NCI-H2196 (cell line): ENCODE measurements at regions not wholly inside any gene's neighbourhood (a gene's known extent, or its start where the extent isn't known, plus 50 kb on each side); places are given as distances from the start of the nearest gene placed in this dataset.
"Not testable (repeated sequence)": the region's sequence is repeated elsewhere in the genome, so short reads cannot be mapped to it uniquely, and the experiment has no call there.

Experiments
- DNase-seq: peaks from one replicate; lab custom pipeline; 2025; ENCODE audit not compliant: unreplicated experiment; lab: John Stamatoyannopoulos, UW

GRCh38 chr20:12786276-12786675 is 222.5 kb upstream of the SPTLC3 start:
- DNase-seq, result no peak

GRCh38 chr20:12788632-12789299 is 220.0 kb upstream of the SPTLC3 start:
- no peak for DNase-seq

GRCh38 chr20:12790859-12791258 is 217.9 kb upstream of the SPTLC3 start:
- DNase-seq, result no peak

- DNase-seq, result no peak
Measured at GRCh38 chr20:12798286-12798685, 210.5 kb upstream of the SPTLC3 start.

GRCh38 chr20:12808006-12808567 is 200.7 kb upstream of the SPTLC3 start:
- no peak for DNase-seq

GRCh38 chr20:12815231-12815768 is 193.5 kb upstream of the SPTLC3 start:
- DNase-seq, result no peak

GRCh38 chr20:12815778-12816408 is 192.9 kb upstream of the SPTLC3 start:
- DNase-seq, result no peak

- no peak for DNase-seq
Measured at GRCh38 chr20:12821249-12821648, 187.5 kb upstream of the SPTLC3 start.

- DNase-seq, result no peak
Measured at GRCh38 chr20:12823734-12824133, 185.0 kb upstream of the SPTLC3 start.

GRCh38 chr20:12824328-12825225 is 184.2 kb upstream of the SPTLC3 start:
- no peak for DNase-seq

GRCh38 chr20:12825226-12825595 is 183.6 kb upstream of the SPTLC3 start:
- DNase-seq, result no peak

GRCh38 chr20:12827816-12828385 is 180.9 kb upstream of the SPTLC3 start:
- no peak for DNase-seq

- DNase-seq, result no peak
Measured at GRCh38 chr20:12829170-12829569, 179.6 kb upstream of the SPTLC3 start.

GRCh38 chr20:12833861-12834260 is 174.9 kb upstream of the SPTLC3 start:
- no peak for DNase-seq

GRCh38 chr20:12835999-12836398 is 172.8 kb upstream of the SPTLC3 start:
- DNase-seq, result no peak

GRCh38 chr20:12837646-12838045 is 171.1 kb upstream of the SPTLC3 start:
- no peak for DNase-seq

GRCh38 chr20:12838261-12838866 is 170.4 kb upstream of the SPTLC3 start:
- no peak for DNase-seq

- no peak for DNase-seq
Measured at GRCh38 chr20:12847872-12848271, 160.9 kb upstream of the SPTLC3 start.

- DNase-seq, result no peak
Measured at GRCh38 chr20:12849225-12849910, 159.4 kb upstream of the SPTLC3 start.

GRCh38 chr20:12857643-12858042 is 151.1 kb upstream of the SPTLC3 start:
- not testable (repeated sequence) for DNase-seq
